C4-2B (cell line): ENCODE measurements at regions not wholly inside any gene's neighbourhood (a gene's known extent, or its start where the extent isn't known, plus 50 kb on each side); places are given as distances from the start of the nearest gene placed in this dataset.
"Not testable (repeated sequence)": the region's sequence is repeated elsewhere in the genome, so short reads cannot be mapped to it uniquely, and the experiment has no call there.

ENCODE experiments used
- H3K27ac ChIP-seq: fragments of 450-650 bp; 2 replicates; pipeline ENCODE4 v1.5.1; 2017
- ZFX ChIP-seq: fragments of 450-650 bp; IDR thresholded peaks from 2 replicates; pipeline ENCODE4 v1.6.1; 2017
- TF ChIP-seq, protein P1 (sequence below): fragments of 450-650 bp; conservative IDR thresholded peaks from 2 replicates; pipeline ENCODE4 v1.5.1; 2017; ENCODE audit warnings: mild to moderate bottlenecking

DNA sequence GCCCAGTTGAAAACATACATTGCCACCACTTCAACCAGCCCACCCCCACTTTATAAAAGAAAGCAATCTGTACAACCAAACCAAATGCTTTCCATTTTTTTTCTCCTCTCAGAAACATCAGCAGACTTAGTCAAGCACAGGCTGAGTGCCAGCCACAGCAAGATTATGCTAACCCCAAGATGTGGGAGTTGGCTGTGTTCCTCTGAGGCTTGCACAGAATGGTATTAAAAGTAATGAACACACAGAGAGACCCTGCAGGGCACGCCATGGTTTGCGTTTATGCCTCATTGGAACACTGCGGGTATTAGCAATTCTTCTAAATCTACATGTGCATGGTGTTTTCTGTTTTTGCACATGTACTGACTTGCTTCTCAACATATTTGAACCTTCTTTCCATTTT lies 419.9 kb upstream of the GRAMD2B start:
- TF ChIP-seq ZFX, result no peak
- TF ChIP-seq, protein P1, sequence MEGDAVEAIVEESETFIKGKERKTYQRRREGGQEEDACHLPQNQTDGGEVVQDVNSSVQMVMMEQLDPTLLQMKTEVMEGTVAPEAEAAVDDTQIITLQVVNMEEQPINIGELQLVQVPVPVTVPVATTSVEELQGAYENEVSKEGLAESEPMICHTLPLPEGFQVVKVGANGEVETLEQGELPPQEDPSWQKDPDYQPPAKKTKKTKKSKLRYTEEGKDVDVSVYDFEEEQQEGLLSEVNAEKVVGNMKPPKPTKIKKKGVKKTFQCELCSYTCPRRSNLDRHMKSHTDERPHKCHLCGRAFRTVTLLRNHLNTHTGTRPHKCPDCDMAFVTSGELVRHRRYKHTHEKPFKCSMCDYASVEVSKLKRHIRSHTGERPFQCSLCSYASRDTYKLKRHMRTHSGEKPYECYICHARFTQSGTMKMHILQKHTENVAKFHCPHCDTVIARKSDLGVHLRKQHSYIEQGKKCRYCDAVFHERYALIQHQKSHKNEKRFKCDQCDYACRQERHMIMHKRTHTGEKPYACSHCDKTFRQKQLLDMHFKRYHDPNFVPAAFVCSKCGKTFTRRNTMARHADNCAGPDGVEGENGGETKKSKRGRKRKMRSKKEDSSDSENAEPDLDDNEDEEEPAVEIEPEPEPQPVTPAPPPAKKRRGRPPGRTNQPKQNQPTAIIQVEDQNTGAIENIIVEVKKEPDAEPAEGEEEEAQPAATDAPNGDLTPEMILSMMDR, result no peak
- H3K27ac ChIP-seq, result no peak overlapping the region

DNA sequence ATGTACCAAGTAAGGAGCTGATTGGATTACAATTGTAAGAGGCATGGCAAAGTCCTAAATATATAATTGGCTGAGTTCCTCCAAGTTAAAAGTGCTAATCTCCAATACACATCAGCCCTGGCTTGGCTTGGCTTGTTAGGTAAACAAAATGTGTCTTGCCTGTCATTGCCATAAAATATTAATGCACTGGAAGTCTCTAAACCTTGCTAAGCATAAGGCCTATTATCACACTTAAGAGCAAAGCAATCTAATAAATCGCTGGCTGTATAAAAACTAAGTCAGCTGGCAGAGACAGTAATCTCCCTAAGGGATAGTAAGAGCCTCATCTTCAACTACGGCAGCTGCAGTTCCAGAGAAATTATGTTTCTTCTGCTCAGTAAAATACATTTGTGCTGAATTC lies 418.6 kb upstream of the GRAMD2B start:
- no peak overlapping the region for H3K27ac ChIP-seq

DNA sequence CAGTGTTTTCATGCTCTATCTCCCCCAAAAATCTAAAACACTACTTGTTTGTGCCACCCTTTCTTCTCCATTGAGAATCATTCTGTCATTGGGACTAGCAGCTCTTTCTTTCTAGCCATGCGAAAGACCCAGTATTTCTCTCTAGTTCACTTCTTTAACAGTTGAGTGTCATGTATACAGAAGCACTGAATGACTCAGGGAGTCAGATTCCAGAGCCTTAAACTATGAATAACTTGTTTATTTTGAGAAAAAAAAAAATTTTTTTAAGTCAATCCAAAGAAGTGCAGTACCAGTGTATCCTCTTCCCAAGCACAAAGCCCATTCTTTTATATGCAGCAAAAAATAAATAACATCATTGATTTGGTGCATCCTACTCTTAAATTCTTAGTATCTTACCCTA lies 415.4 kb upstream of the GRAMD2B start:
- no peak overlapping the region for H3K27ac ChIP-seq
- TF ChIP-seq, protein P1, result no peak
- no peak for TF ChIP-seq ZFX

More for the DNA sequence above, 418.6 kb upstream of the GRAMD2B start:
- TF ChIP-seq ZFX, result no peak
- TF ChIP-seq, protein P1, result no peak

DNA sequence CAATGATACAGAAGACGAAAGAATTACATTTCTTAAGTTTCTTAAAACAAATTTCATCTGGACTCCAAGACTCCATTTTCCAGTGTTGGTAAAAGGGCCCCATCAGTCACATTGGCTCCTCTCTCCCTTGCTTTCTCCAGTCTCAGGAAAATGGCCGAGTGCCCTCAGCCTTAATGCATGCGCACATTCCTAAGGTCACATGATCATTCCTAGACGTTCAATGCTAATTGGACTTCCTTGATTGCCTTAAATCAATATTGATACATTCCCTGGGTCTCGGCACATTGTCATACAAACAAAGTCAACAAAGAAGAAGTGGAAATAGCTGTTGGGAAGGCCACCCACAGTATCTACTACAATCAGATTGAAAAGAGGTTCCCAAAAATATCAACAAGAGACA lies 413.6 kb upstream of the GRAMD2B start:
- TF ChIP-seq ZFX, result no peak
- TF ChIP-seq, protein P1, result no peak
- H3K27ac ChIP-seq, result no peak overlapping the region

DNA sequence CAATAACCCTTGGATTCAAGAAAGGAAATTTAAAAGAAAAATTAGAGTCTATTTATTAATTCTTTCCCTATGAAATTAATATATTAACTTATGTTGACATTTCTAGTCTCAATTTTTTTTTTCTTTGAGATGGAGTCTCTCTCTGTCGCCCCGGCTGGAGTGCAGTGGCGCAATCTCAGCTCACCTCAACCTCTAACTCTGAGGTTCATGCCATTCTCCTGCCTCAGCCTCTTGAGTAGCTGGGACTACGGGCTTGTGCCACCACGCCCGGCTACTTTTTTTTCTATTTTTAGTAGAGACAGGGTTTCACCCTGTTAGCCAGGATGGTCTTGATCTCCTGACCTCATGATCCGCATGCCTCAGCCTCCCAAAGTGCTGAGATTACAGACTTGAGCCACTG lies 411.7 kb upstream of the GRAMD2B start:
- H3K27ac ChIP-seq, result not testable (repeated sequence)

DNA sequence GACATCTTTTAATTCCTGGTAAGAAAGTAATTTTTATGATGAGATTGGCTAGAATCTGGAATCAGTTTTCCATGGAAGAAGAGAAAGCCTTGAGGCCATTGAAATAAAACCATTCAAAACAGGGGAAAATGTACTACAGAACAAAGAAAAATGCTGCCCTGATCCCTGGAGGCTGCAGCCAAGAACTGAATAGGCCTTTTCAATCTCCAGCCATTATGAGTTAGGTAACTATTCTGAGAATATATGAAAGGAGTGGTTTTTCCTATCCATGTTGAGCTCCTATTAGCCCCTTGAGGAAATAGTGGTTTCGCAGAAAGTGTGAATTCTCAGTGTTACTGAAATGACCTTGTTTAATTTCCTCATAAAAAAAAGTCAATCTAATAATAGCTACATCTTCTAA lies 408.5 kb upstream of the GRAMD2B start:
- H3K27ac ChIP-seq, result no peak overlapping the region
- TF ChIP-seq ZFX, result no peak
- TF ChIP-seq, protein P1, result no peak

DNA sequence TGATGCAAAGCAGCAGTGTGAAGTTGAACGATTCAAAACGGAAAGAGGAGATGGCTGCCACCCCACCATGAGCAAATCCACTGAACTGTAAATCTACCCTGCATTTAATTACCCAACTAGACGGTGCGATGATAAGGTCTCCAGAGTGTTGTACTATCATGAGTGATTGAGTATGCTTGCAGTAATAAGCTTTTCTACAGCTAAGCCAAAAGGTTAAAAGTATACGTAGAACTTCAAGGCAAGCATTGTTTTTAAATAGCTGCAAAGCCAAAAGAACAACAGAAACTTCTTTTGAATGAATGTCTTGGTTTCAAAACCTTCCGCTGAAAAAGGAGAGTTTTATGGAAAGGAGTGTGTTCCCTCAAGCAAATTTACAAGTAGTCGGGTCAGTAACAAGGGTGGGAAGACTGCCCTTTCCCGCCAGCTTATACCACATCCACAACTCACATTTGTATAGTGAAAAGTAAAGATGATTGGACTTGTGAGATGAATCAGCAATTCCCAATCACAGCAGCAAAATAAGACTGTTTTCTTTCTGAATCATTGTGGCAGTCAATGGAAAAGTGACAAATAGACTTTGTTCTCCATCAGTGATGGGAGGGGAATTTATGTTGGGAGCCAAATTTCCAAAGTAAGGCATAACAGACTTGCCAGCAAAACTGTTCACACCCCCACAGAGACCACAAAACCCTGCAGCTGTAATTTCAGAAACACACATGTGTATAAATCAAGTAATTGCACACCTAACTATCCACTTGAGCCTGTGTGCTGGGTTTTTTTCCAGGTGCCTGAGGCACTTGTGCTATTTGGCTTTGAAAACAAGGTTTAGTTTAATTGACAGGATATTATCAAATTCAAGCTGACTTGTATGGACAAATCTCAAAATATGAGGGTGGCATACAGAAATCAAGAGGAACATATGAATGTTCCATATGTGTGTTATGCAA lies 407.7 kb upstream of the GRAMD2B start:
- no peak overlapping the region for H3K27ac ChIP-seq

More for the DNA sequence above, 407.7 kb upstream of the GRAMD2B start:
- TF ChIP-seq ZFX, result no peak
- TF ChIP-seq, protein P1, result no peak
